ENCODE measurements at regions not wholly inside any gene's neighbourhood (a gene's known extent, or its start where the extent isn't known, plus 50 kb on each side); places are given as distances from the start of the nearest gene placed in this dataset.

GRCh38 chr14:98350213-98350612, 921.8 kb downstream of the BCL11B start:
- CTCF ChIA-PET: no interaction called here
- Histone ChIP-seq H3K27ac (ENCODE audit: low read depth in 2 of 2, low read length in 1 of 2) (no peak overlapping the region), H3F3A (replicated peaks; ENCODE audit: insufficient read depth) (no peaks in the 10 kb centered on the region), H3K4me3 (ENCODE audit: low read depth in 2 of 2, low read length in 1 of 2) (no peak overlapping the region), H3K9me2 (no peaks in the 10 kb centered on the region), H3K4me1 (ENCODE audit: control insufficient read depth in 1 of 2, insufficient read depth in 2 of 2, low read depth in 1 of 2, low read length in 1 of 2) (no peaks in the 10 kb centered on the region), H3K9ac (no peak overlapping the region), H3K4me2 (no peak overlapping the region), H3K9me3 (no peaks in the 10 kb centered on the region), H2AFZ (ENCODE audit: low read depth) (no peak overlapping the region), H4K20me1 (ENCODE audit: insufficient read depth) (no peaks in the 10 kb centered on the region), H3K36me3 (replicated peaks in 1 of 2; ENCODE audit: control insufficient read depth in 1 of 2, insufficient read depth in 2 of 2, low read length in 1 of 2) (no peaks in the 10 kb centered on the region), H3K79me2 (ENCODE audit: insufficient read depth) (no peaks in the 10 kb centered on the region), H3K27me3 (ENCODE audit: insufficient read depth) (no peaks in the 10 kb centered on the region)
- TF ChIP-seq NFIC (IDR thresholded peaks at IDR 0.05; ENCODE audit: borderline replicate concordance) (no peak), USF2 (IDR thresholded peaks at IDR 0.05; ENCODE audit: borderline replicate concordance, low read depth, low read length) (no peak), CHD2 (IDR thresholded peaks at IDR 0.05; ENCODE audit: low read length, partially characterized antibody) (no peak), FOSL2 (IDR thresholded peaks at IDR 0.05; ENCODE audit: borderline replicate concordance, low read depth) (no peak), JUND (IDR thresholded peaks at IDR 0.05) (no peak), RXRA (IDR thresholded peaks at IDR 0.05; ENCODE audit: borderline replicate concordance, low read depth) (no peak), IRF3 (IDR thresholded peaks at IDR 0.05; ENCODE audit: low read depth, low read length) (no peak), YY1 (IDR thresholded peaks at IDR 0.05; ENCODE audit: low read depth) (no peak), ZBTB33 (IDR thresholded peaks at IDR 0.05; ENCODE audit: borderline replicate concordance, low read depth) (no peak), GABPA (IDR thresholded peaks at IDR 0.05; ENCODE audit: low read depth) (no peak), EP300 (IDR thresholded peaks at IDR 0.05; ENCODE audit: borderline replicate concordance in 1 of 2, low read depth in 1 of 2, low read length in 1 of 2) (no peak), CTCF (IDR thresholded peaks at IDR 0.05) (no peak), FOXM1 (IDR thresholded peaks at IDR 0.05; ENCODE audit: low read depth) (no peak), ELF1 (IDR thresholded peaks at IDR 0.05) (no peak), SIN3A (IDR thresholded peaks at IDR 0.05; ENCODE audit: borderline replicate concordance, low read depth, low read length) (no peak), FOXJ3 (CRISPR knock-in tag; IDR thresholded peaks at IDR 0.05) (no peak), MEF2A (IDR thresholded peaks at IDR 0.05; ENCODE audit: borderline replicate concordance, low read depth) (no peak), MAX (IDR thresholded peaks at IDR 0.05; ENCODE audit: low read depth) (no peak)
- no peak for DNase-seq
- whole genome bisulfite sequencing (ENCODE audit: low lambda C conversion rate): 3% methylated on average over 2 of the region's 2 CpGs
- POLR2A ChIA-PET: no interaction called here

Measured in SK-N-SH (cell line).